Activated CD4-positive, alpha-beta T cell treated with anti-CD3 and anti-CD28 coated beads, Interleukin-2, amount 10 ng/mL, durations not matched to agents 7 days and 5 days (primary cell): ENCODE measurements at regions not wholly inside any gene's neighbourhood (a gene's known extent, or its start where the extent isn't known, plus 50 kb on each side); places are given as distances from the start of the nearest gene placed in this dataset.
A peak's percentile ranks its signal among the peaks of the same experiment; 100 is the strongest.
"Not testable (repeated sequence)": the region's sequence is repeated elsewhere in the genome, so short reads cannot be mapped to it uniquely, and the experiment has no call there.

Experiments used
- CTCF ChIA-PET: fragments of 350-600 bp; sonication (Branson Sonifier 250); formaldehyde crosslinking; loops from one replicate; lab custom pipeline; 2021; ENCODE audit warnings: antibody characterized with exemption; lab: Charles Lee
- POLR2A ChIA-PET: fragments of 350-600 bp; sonication (Branson Sonifier 250); formaldehyde crosslinking; loops from one replicate; lab custom pipeline; 2021; ENCODE audit warnings: antibody characterized with exemption; lab: Charles Lee
- DNase-seq: peaks from one replicate; pipeline ENCODE4 v3.0.0-alpha.2; 2020
- H3K27ac Mint-ChIP-seq: one replicate; pipeline ENCODE4 v1.8.0; 2021; ENCODE audit warnings: mild to moderate bottlenecking, moderate library complexity, mixed read lengths
- H3K27me3 Mint-ChIP-seq: one replicate; pipeline ENCODE4 v1.8.0; 2021; ENCODE audit warnings: mixed read lengths
- H3K36me3 Mint-ChIP-seq: one replicate; pipeline ENCODE4 v1.8.0; 2021; ENCODE audit warnings: low read depth, mixed read lengths
- H3K4me1 Mint-ChIP-seq: one replicate; pipeline ENCODE4 v1.8.0; 2021; ENCODE audit warnings: mixed read lengths
- H3K4me3 Mint-ChIP-seq: one replicate; pipeline ENCODE4 v1.8.0; 2021; ENCODE audit warnings: mild to moderate bottlenecking, moderate library complexity, mixed read lengths
- H3K9me3 Mint-ChIP-seq: one replicate; pipeline ENCODE4 v1.8.0; 2021; ENCODE audit warnings: mixed read lengths

DNA sequence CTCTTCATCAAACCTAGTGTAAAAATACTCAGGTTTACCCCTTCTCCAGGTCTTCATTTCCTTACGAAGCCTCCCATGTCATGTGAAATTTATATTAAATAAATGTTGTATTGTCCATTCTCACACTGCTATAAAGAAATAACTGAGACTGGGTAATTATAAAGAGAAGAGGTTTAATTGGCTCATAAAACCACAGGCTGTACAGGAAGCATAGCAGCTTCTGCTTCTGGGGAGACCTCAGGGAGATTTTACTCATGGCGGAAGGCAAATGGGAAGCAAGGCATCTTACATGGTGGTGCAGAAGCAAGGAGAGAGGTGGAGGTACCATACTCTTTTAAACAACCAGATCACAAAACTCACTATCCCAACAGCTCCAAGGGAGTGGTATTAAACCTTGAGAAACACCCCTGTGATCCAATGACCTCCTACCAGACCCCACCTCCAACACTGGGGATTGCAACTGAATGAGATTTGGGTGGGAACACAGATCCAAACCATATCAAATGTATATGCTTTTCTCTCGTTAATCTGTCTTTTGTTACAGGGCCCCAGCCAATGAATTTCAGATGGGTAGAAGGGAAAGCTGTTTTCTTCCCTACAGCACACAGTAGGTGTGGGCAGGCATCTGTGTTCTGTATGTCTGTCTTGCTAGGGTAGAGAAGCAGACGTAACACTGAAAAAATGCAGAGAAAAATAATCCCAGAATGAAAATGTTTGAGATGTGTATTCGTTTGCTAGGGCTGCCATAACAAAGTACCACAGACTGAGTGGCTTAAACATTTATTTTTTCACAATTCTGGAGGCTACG is 88.0 kb upstream of the BTN3A2 start:
- Mint-ChIP-seq H3K9me3 (peaks cover 2% of the 10 kb centered on the region), H3K4me3 (no peak overlapping the region), H3K27ac (no peak overlapping the region), H3K27me3 (no peaks in the 10 kb centered on the region), H3K36me3 (peaks cover 15% of the 10 kb centered on the region), H3K4me1 (peaks cover 27% of the 10 kb centered on the region)
- no peak for DNase-seq
- POLR2A ChIA-PET = interaction anchor here (1.2 kb wide), 1 partner anchor 26 kb away, joined by 3 read pairs; a partner anchor contains a TSS
- CTCF ChIA-PET = interaction anchor here (0.7 to 5.6 kb wide), 2 partner anchors 7 to 819 kb away, joined by 3 to 42 read pairs; a partner anchor contains a TSS

DNA sequence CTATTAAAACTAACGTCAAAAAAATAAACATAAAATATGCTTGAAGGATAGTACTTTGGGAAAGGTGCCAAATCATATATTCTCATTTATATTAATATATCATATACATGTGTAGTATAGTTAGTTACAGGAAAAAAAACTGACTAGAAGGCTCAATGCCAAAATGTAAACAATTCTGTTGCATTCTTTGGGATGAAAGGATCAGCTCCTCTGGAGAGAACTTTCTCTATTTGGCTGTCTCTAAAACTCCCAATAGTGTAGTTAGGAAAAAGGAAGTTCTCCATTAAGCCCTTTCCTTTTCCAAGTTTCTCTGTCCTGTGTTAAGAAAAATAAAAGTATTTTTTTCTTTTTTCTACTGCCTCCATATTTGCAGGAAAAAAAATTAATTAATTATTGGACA is 86.5 kb upstream of the BTN3A2 start:
- peaks cover 2% of the 10 kb centered on the region for H3K9me3 Mint-ChIP-seq
- CTCF ChIA-PET = interaction anchor here (1.1 kb wide), 1 partner anchor 103 kb away, joined by 3 read pairs; no protein-coding TSS in a partner anchor
- H3K4me1 Mint-ChIP-seq = peaks cover 42% of the 10 kb centered on the region
- H3K36me3 Mint-ChIP-seq = peaks cover 28% of the 10 kb centered on the region
- H3K27ac Mint-ChIP-seq = no peak overlapping the region
- POLR2A ChIA-PET = interaction anchor here (1.2 kb wide), 1 partner anchor 28 kb away, joined by 3 read pairs; a partner anchor contains a TSS
- H3K4me3 Mint-ChIP-seq = no peak overlapping the region
- no peaks in the 10 kb centered on the region for H3K27me3 Mint-ChIP-seq
- no peak for DNase-seq

DNA sequence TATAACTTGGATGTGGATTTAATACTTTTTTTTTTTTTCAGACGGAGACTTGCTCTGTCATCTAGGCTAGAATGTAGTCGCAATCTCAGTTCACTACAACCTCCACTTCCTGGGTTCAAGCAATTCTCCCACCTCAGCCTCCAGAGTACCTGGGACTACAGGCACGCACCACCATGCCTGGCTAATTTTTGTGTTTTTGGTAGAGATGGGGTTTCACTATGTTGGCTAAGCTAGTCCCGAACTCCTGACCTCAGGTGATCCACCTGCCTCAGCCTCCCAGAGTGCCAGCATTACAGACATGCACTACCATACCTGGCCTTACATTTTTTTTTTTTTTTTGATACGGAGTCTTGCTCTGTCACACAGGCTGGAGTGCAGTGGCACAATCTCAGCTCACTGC is 85.6 kb upstream of the BTN3A2 start:
- H3K27ac Mint-ChIP-seq, POLR2A ChIA-PET, H3K27me3 Mint-ChIP-seq, H3K4me3 Mint-ChIP-seq, DNase-seq, H3K9me3 Mint-ChIP-seq: not testable (repeated sequence)
- Mint-ChIP-seq H3K36me3 (peaks cover 28% of the 10 kb centered on the region), H3K4me1 (peaks cover 49% of the 10 kb centered on the region)
- CTCF ChIA-PET = interaction anchor here (1.1 kb wide), 1 partner anchor 103 kb away, joined by 3 read pairs; no protein-coding TSS in a partner anchor

DNA sequence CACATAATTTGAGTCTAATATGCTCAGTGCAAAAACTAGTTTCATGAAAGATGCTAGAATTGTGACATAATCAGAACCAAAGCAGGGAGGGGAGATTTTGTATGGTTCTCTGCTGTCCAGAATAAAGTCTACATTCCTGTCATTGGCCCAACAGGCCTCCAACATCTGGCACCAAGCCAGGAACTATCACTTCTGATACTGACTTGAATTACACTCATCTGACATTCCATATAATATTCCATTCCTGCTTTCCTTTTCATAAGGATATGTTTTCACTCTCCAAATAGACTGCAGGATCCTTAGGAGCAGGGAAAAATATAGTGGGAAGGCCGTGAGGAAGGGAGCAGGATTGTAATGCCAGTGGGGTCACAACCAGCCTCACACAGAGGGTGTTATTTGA is 84.6 kb upstream of the BTN3A2 start:
- no peak overlapping the region for H3K27ac Mint-ChIP-seq
- H3K4me1 Mint-ChIP-seq = peaks cover 45% of the 10 kb centered on the region
- POLR2A ChIA-PET = no interaction called here
- CTCF ChIA-PET = interaction anchor here (1.0 kb wide), 1 partner anchor 30 kb away, joined by 3 read pairs; a partner anchor contains a TSS
- H3K9me3 Mint-ChIP-seq = peaks cover 2% of the 10 kb centered on the region
- H3K4me3 Mint-ChIP-seq = no peak overlapping the region
- H3K27me3 Mint-ChIP-seq = no peaks in the 10 kb centered on the region
- no peak for DNase-seq
- H3K36me3 Mint-ChIP-seq = peaks cover 28% of the 10 kb centered on the region

DNA sequence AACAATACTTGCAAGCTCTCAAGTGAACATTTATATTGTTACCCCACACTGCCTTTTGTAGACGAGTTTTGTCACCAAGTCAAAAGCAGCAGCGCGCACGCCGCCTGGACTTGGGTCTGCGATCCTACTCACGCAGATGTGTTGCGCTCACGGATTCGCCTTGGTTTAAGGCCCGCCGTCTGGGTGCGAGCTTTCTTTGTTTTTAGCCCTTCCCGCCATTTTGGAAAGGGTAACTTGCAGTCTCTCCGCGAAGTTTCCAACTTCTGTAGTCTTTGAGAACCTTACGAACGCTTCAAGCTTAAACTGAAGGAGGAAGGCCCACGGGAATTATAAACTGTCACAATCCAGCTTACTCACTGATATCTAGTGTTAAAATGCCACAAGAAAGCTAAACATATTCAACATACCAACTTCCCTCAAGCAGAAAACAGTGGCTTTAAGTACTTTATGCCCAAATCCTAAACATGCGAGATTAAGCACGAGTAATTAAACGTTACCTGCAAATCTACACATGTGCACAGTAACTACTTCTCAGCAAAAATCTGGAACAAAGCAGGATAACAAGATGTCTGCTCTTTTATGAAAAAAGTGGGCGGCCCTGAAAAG is 80.4 kb upstream of the BTN3A2 start:
- peaks cover 35% of the 10 kb centered on the region for H3K36me3 Mint-ChIP-seq
- peak overlapping the region; percentile 100 for H3K27ac Mint-ChIP-seq
- H3K27me3 Mint-ChIP-seq = peaks cover 2% of the 10 kb centered on the region
- DNase-seq = peak; percentile 69
- H3K4me3 Mint-ChIP-seq = peak overlapping the region; percentile 92
- H3K9me3 Mint-ChIP-seq = peaks cover 9% of the 10 kb centered on the region
- H3K4me1 Mint-ChIP-seq = peaks cover 38% of the 10 kb centered on the region
- CTCF ChIA-PET = interaction anchor here (0.7 to 4.0 kb wide), 8 partner anchors 10 to 842 kb away, joined by 3 to 42 read pairs (median 4); a partner anchor contains a TSS
- POLR2A ChIA-PET = interaction anchor here (0.6 to 3.1 kb wide), 13 partner anchors 11 to 1580 kb away, joined by 3 to 56 read pairs (median 7); a partner anchor contains a TSS

DNA sequence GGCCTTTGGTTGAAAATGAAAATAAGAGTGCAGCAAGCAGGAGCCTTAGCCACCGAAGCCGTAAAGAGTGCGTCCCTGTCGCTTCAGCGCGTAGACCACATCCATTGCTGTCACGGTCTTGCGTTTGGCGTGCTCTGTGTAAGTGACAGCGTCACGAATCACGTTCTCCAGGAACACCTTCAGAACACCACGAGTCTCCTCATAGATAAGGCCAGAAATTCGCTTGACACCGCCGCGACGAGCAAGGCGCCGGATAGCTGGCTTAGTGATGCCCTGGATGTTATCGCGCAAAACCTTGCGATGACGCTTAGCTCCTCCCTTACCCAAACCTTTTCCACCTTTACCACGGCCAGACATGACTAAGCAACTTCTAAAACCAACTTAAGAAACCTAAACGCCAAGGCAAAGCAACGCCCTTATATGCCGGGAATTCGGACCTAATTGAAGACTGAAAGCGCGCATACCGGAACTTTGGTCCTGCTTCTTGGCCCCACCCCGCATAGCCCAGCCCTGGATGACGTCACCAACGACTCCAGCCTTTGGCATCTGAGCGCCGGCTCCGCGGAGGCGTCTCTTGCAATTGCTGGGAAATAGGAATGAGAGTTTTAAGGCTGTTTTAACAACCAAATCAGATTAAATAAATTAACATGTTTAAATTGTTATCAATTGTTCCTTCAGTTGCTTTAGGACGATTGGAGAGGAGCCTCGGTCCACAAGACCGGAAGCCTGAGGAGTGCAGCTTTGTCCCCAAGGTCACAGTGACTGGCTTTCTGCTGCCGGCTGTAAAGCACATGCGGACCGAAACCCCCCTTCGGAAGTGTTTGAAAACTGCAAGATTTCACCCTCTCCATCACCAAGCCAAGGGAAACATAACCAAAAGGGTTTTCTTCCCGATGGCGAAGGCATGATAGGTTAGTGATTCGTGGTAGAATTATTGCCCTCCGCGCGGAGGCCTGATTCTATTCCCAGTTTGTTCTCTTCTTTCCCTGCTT is 79.6 kb upstream of the BTN3A2 start:
- CTCF ChIA-PET = interaction anchor here (0.6 to 4.0 kb wide), 10 partner anchors 9 to 842 kb away, joined by 3 to 42 read pairs (median 4); a partner anchor contains a TSS
- DNase-seq = peak; percentile 99
- H3K4me1 Mint-ChIP-seq = peaks cover 38% of the 10 kb centered on the region
- H3K4me3 Mint-ChIP-seq = peak overlapping the region; percentile 92
- H3K27ac Mint-ChIP-seq = peak overlapping the region; percentile 100
- peaks cover 9% of the 10 kb centered on the region for H3K9me3 Mint-ChIP-seq
- H3K36me3 Mint-ChIP-seq = peaks cover 35% of the 10 kb centered on the region
- peaks cover 2% of the 10 kb centered on the region for H3K27me3 Mint-ChIP-seq
- POLR2A ChIA-PET = interaction anchor here (0.7 to 3.1 kb wide), 11 partner anchors 12 to 1580 kb away, joined by 3 to 56 read pairs (median 9); a partner anchor contains a TSS

DNA sequence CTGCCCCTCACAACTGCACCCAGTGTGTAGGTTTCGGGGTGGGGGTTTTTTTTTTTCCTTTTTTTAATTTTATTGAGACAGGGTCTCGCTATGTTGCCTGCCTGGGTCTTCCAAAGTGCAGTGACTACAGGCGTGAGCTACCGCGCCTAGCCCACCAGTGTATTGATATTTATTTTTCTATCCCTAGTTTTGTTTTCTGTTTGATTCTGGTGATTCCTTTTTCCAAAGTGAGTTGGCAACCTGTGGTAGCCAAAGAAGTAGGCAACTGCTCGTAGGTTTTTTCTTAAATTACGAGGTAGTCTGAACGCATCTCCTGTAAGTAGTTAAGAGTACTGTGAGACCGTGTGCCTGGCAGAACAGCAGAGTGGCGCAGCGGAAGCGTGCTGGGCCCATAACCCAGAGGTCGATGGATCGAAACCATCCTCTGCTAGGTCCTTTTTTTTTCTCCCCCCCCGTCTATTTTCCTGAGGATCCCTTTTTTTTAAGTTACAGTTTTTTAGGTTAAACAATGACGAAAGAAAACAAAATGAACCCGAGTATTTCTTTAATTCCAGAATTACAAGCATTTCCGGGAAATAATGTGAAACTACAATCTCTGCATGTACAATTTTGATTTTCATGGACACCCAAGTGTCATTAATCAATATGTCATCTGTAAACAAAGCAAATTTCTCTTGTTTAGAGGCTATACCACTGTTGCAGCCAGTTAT is 78.7 kb upstream of the BTN3A2 start:
- Mint-ChIP-seq H3K4me3 (peak overlapping the region; percentile 92), H3K27ac (peak overlapping the region; percentile 100), H3K27me3 (peaks cover 2% of the 10 kb centered on the region), H3K36me3 (peaks cover 26% of the 10 kb centered on the region), H3K9me3 (peaks cover 9% of the 10 kb centered on the region), H3K4me1 (peaks cover 30% of the 10 kb centered on the region)
- ChIA-PET POLR2A (interaction anchor here (1.9 to 3.1 kb wide), 4 partner anchors 13 to 163 kb away, joined by 9 to 56 read pairs (median 23); a partner anchor contains a TSS), CTCF (interaction anchor here (1.2 to 4.0 kb wide), 3 partner anchors 12 to 46 kb away, joined by 3 to 42 read pairs (median 9); a partner anchor contains a TSS)
- DNase-seq = peak; percentile 78

DNA sequence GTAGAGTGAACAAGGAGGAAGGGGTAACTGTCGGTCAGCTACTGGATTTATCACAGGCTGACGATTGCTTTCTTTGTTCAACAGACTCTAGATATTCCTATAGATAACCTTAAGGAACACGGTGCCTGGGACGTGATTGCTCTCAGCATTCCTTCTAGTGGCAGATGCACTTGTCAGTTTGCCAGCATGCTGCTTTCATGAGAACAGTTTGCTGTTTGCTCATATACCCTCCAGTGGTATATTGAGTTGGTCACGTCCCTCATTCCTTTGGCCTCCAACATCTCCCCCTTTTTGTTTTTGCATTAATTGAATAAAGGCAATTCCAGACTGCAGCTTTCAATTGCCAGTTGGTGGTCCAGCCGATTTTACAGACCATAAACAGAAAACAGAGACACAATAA is 76.8 kb upstream of the BTN3A2 start:
- POLR2A ChIA-PET = no interaction called here
- Mint-ChIP-seq H3K27me3 (peaks cover 2% of the 10 kb centered on the region), H3K4me1 (peaks cover 16% of the 10 kb centered on the region), H3K27ac (no peak overlapping the region), H3K9me3 (peaks cover 9% of the 10 kb centered on the region), H3K36me3 (peaks cover 12% of the 10 kb centered on the region), H3K4me3 (no peak overlapping the region)
- no peak for DNase-seq
- CTCF ChIA-PET = interaction anchor here (1.4 kb wide), 2 partner anchors 12 to 307 kb away, joined by 3 to 5 read pairs; no protein-coding TSS in a partner anchor

DNA sequence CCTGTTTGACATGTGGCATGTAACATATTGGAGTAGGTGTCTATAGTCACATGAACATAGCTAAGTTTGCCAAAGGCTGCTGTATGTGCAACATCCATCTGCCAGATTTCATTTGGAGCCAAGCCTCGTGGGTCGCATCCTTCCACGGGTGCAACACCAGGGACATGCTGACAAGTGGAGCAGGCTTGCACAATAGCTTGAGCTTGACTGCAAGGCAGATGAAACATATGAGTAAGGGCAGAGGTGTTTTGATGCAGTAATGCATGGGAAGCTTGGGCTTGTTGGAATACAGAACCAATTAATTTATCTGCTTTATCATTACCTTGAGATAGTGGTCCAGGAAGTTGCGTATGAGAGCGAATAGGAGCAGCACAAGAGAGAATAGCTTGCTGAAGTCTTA is 74.1 kb upstream of the BTN3A2 start:
- H3K4me3 Mint-ChIP-seq = no peak overlapping the region
- H3K4me1 Mint-ChIP-seq = peaks cover 18% of the 10 kb centered on the region
- no peak for DNase-seq
- H3K36me3 Mint-ChIP-seq = peaks cover 11% of the 10 kb centered on the region
- ChIA-PET CTCF (interaction anchor here (0.7 kb wide), 1 partner anchor 29 kb away, joined by 3 read pairs; no protein-coding TSS in a partner anchor), POLR2A (no interaction called here)
- peaks cover 12% of the 10 kb centered on the region for H3K9me3 Mint-ChIP-seq
- no peak overlapping the region for H3K27ac Mint-ChIP-seq
- peaks cover 2% of the 10 kb centered on the region for H3K27me3 Mint-ChIP-seq

DNA sequence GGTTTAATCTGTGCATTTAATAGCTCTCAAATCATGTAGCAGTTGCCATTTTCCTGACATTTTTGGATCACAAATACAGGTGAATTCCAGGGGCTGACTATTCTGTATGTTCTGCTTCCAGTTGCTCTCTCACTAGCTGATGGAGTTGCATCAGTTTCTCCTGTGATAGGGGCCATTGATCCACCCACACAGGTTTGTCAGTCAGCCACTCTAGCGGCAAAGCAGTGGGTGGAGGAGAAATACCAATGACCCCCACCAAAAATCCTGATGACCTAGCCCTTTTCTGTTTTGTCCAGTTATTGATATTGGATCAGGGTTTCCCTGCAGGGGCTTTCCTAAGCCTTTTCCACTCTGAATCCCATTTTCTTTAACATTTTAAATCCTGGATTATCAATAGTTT is 72.3 kb upstream of the BTN3A2 start:
- POLR2A ChIA-PET = no interaction called here
- H3K27ac Mint-ChIP-seq = no peak overlapping the region

DNA sequence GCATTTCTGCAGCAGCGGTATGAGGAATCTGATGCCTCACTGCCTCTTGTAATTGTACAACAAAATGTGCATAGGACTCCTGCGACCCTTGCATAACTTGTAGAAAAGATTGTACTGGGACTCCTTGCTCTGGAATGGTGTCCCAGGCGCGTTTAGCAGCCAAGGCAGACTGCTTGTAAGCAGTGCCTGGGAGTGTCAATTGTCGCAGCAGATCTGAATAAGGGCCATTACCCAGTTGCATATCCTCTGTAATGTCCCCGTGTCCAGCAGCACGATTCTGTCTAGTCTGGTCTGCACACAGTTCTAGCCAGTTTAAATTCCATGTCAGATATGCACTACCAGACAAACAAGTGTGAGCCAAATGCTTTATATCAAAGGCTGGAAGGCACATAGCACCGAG is 70.7 kb upstream of the BTN3A2 start:
- no peak overlapping the region for H3K27ac Mint-ChIP-seq
- POLR2A ChIA-PET = no interaction called here

More for the DNA sequence above, 72.3 kb upstream of the BTN3A2 start:
- H3K4me1 Mint-ChIP-seq = peaks cover 16% of the 10 kb centered on the region
- peaks cover 7% of the 10 kb centered on the region for H3K36me3 Mint-ChIP-seq
- no peaks in the 10 kb centered on the region for H3K27me3 Mint-ChIP-seq
- H3K9me3 Mint-ChIP-seq = peaks cover 9% of the 10 kb centered on the region
- no peak for DNase-seq
- H3K4me3 Mint-ChIP-seq = no peak overlapping the region
- CTCF ChIA-PET = interaction anchor here (1.0 to 1.1 kb wide), 2 partner anchors 17 to 31 kb away, joined by 3 read pairs; no protein-coding TSS in a partner anchor

More for the DNA sequence above, 70.7 kb upstream of the BTN3A2 start:
- DNase-seq = no peak
- peaks cover 3% of the 10 kb centered on the region for H3K9me3 Mint-ChIP-seq
- CTCF ChIA-PET = interaction anchor here (1.1 kb wide), 1 partner anchor 10 kb away, joined by 4 read pairs; a partner anchor contains a TSS
- peaks cover 2% of the 10 kb centered on the region for H3K36me3 Mint-ChIP-seq
- no peaks in the 10 kb centered on the region for H3K27me3 Mint-ChIP-seq
- H3K4me1 Mint-ChIP-seq = peaks cover 16% of the 10 kb centered on the region
- H3K4me3 Mint-ChIP-seq = no peak overlapping the region
